GM12891 (cell line): ENCODE measurements at regions not wholly inside any gene's neighbourhood (a gene's known extent, or its start where the extent isn't known, plus 50 kb on each side); places are given as distances from the start of the nearest gene placed in this dataset.

Experiments
- POLR2A ChIP-seq: IDR thresholded peaks from 2 replicates; pipeline ENCODE4 v1.6.1; 2011; ENCODE audit warnings: low read depth, low read length, control low read depth
- POLR2AphosphoS5 ChIP-seq: IDR thresholded peaks from 2 replicates; pipeline ENCODE4 v1.6.1; 2011; ENCODE audit warnings: low read depth, low read length, control low read depth
- POU2F2 ChIP-seq: IDR thresholded peaks from 2 replicates; pipeline ENCODE4 v1.6.1; 2011; ENCODE audit warnings: low read depth, mild to moderate bottlenecking, control low read depth, low read length, moderate library complexity
- SPI1 ChIP-seq: IDR thresholded peaks from 2 replicates; pipeline ENCODE4 v1.6.1; 2011; ENCODE audit warnings: low read depth, low read length, control low read depth
- TAF1 ChIP-seq: IDR thresholded peaks from 2 replicates; pipeline ENCODE4 v1.6.1; 2011; ENCODE audit warnings: low read depth, low read length, control low read depth

GRCh38 chr7:137169282-137169698 is 174.2 kb downstream of the PTN start:
- no peak for TF ChIP-seq POLR2AphosphoS5
- TF ChIP-seq POLR2A: no peak
- no peak for TF ChIP-seq POU2F2
- no peak for TF ChIP-seq TAF1
- TF ChIP-seq SPI1: no peak
